Right ventricle myocardium inferior (tissue), 1 donor: ENCODE measurements at regions not wholly inside any gene's neighbourhood (a gene's known extent, or its start where the extent isn't known, plus 50 kb on each side); places are given as distances from the start of the nearest gene placed in this dataset.

Source experiments
- ATAC-seq: fragments of 200-7000 bp; cut with Tn5 transposase; one replicate; pipeline ENCODE4 v1.9.1; 2020; ENCODE audit warnings: mild to moderate bottlenecking, moderate library complexity
- DNase-seq: peaks from one replicate; pipeline ENCODE4 v3.0.0; 2021; ENCODE audit errors: missing footprints
- intact Hi-C: fragments of 100-400 bp; cut with DNase I; formaldehyde crosslinking; loops from one replicate; pipeline ENCODE4 v1.11.0; 2022
- donor health status: DM: no; HTN: yes; CAD: no; lungs with severe emphysema.

- DNase-seq = no peak
- intact Hi-C loops = no loop called here
- ATAC-seq = no peak
Observed at GRCh38 chr2:104215269-104216161, 638.4 kb upstream of the POU3F3 start.

GRCh38 chr2:104233591-104233990, 620.3 kb upstream of the POU3F3 start:
- ATAC-seq (no peak), DNase-seq (no peak)
- intact Hi-C loops = no loop called here

GRCh38 chr2:104236491-104236890, 617.4 kb upstream of the POU3F3 start:
- DNase-seq (no peak), ATAC-seq (no peak)
- intact Hi-C loops = no loop called here

- DNase-seq = no peak
- intact Hi-C loops = no loop called here
- ATAC-seq = no peak
Observed at GRCh38 chr2:104240984-104241383, 612.9 kb upstream of the POU3F3 start.

- DNase-seq (no peak), ATAC-seq (no peak)
- intact Hi-C loops = no loop called here
Observed at GRCh38 chr2:104249629-104250028, 604.3 kb upstream of the POU3F3 start.

GRCh38 chr2:104250635-104251034, 603.3 kb upstream of the POU3F3 start:
- no peak for DNase-seq
- no peak for ATAC-seq
- intact Hi-C loops = no loop called here

GRCh38 chr2:104254017-104254416, 599.9 kb upstream of the POU3F3 start:
- no peak for ATAC-seq
- DNase-seq = no peak
- intact Hi-C loops = no loop called here

GRCh38 chr2:104262714-104263113, 591.2 kb upstream of the POU3F3 start:
- DNase-seq (no peak), ATAC-seq (no peak)
- intact Hi-C loops = no loop called here

GRCh38 chr2:104279646-104280045, 574.3 kb upstream of the POU3F3 start:
- DNase-seq (no peak), ATAC-seq (no peak)
- intact Hi-C loops = no loop called here

GRCh38 chr2:104280216-104280615, 573.7 kb upstream of the POU3F3 start:
- intact Hi-C loops = no loop called here
- ATAC-seq (no peak), DNase-seq (no peak)

- ATAC-seq = no peak
- intact Hi-C loops = no loop called here
- no peak for DNase-seq
Observed at GRCh38 chr2:104286841-104287240, 567.1 kb upstream of the POU3F3 start.

- no peak for ATAC-seq
Observed at GRCh38 chr2:104289651-104290565, 564.0 kb upstream of the POU3F3 start.

GRCh38 chr2:104290566-104290891, 563.4 kb upstream of the POU3F3 start:
- no peak for DNase-seq
- intact Hi-C loops = no loop called here

More at GRCh38 chr2:104289651-104290565, 564.0 kb upstream of the POU3F3 start:
- intact Hi-C loops = no loop called here
- DNase-seq = no peak

GRCh38 chr2:104312684-104313083, 541.2 kb upstream of the POU3F3 start:
- intact Hi-C loops = no loop called here
- DNase-seq (no peak), ATAC-seq (no peak)

More at GRCh38 chr2:104290566-104290891, 563.4 kb upstream of the POU3F3 start:
- ATAC-seq = no peak

- no peak for DNase-seq
- ATAC-seq = no peak
- intact Hi-C loops = no loop called here
Observed at GRCh38 chr2:104318001-104318665, 535.8 kb upstream of the POU3F3 start.

GRCh38 chr2:104321116-104321795, 532.7 kb upstream of the POU3F3 start:
- DNase-seq = no peak
- intact Hi-C loops = no loop called here

GRCh38 chr2:104321796-104322349, 532.0 kb upstream of the POU3F3 start:
- no peak for ATAC-seq
- no peak for DNase-seq

More at GRCh38 chr2:104321116-104321795, 532.7 kb upstream of the POU3F3 start:
- no peak for ATAC-seq

GRCh38 chr2:104332731-104333130, 521.2 kb upstream of the POU3F3 start:
- intact Hi-C loops = no loop called here
- no peak for DNase-seq
- no peak for ATAC-seq

More at GRCh38 chr2:104321796-104322349, 532.0 kb upstream of the POU3F3 start:
- intact Hi-C loops = no loop called here
